CD4-positive, CD25-positive, alpha-beta regulatory T cell (primary cell): ENCODE measurements at regions not wholly inside any gene's neighbourhood (a gene's known extent, or its start where the extent isn't known, plus 50 kb on each side); places are given as distances from the start of the nearest gene placed in this dataset.

Experiments
- ATAC-seq, 2 donors: fragments of 150-1000 bp; cut with Tn5 transposase; one replicate each; pipeline ENCODE4 v1.10.0; 2021; ENCODE audit warnings: low read depth in 2 of 2, moderate number of reproducible peaks in 2 of 2, moderate library complexity in 1 of 2
- DNase-seq, 3 donors: peaks; one replicate each; pipeline versions ENCODE4 v3.0.0 to v3.0.0-alpha.2; 2012 to 2022; ENCODE audit warnings: mixed read lengths in 1 of 3
- H3K27ac ChIP-seq: one replicate; pipeline ENCODE4 v1.7.0; 2013; ENCODE audit warnings: mild to moderate bottlenecking, low read length; ENCODE audit not compliant: insufficient read depth, poor library complexity, severe bottlenecking
- H3K27me3 ChIP-seq: one replicate; pipeline ENCODE4 v1.7.0; 2013; ENCODE audit warnings: low read length; ENCODE audit not compliant: control insufficient read depth, insufficient read depth
- H3K36me3 ChIP-seq: one replicate; pipeline ENCODE4 v1.7.0; 2013; ENCODE audit warnings: mild to moderate bottlenecking, low read length, moderate library complexity; ENCODE audit not compliant: control insufficient read depth, insufficient read depth
- H3K4me1 ChIP-seq: 2 replicates; pipeline ENCODE4 v1.7.0; 2013; ENCODE audit warnings: mild to moderate bottlenecking, low read length; ENCODE audit not compliant: insufficient read depth, control insufficient read depth, poor library complexity, severe bottlenecking
- H3K4me3 ChIP-seq: one replicate; pipeline ENCODE4 v1.7.0; 2013; ENCODE audit warnings: low read depth, mild to moderate bottlenecking, low read length, moderate library complexity
- H3K9me3 ChIP-seq, 2 experiments: 1 replicate in 1 of 2; 2 replicates in 1 of 2; pipeline ENCODE4 v1.7.0; 2013; ENCODE audit warnings: low read length in 2 of 2, mild to moderate bottlenecking in 1 of 2, moderate library complexity in 1 of 2; ENCODE audit not compliant: control insufficient read depth in 2 of 2
- H3K27ac Mint-ChIP-seq, 3 donors: one replicate each; pipeline ENCODE4 v1.8.0; 2020 to 2022; ENCODE audit warnings: mild to moderate bottlenecking in 3 of 3, mixed read lengths in 3 of 3, moderate library complexity in 2 of 3
- H3K27me3 Mint-ChIP-seq: one replicate; pipeline ENCODE4 v1.8.0; 2022; ENCODE audit warnings: mild to moderate bottlenecking, mixed read lengths
- H3K36me3 Mint-ChIP-seq: one replicate; pipeline ENCODE4 v1.8.0; 2020; ENCODE audit warnings: mixed read lengths
- H3K4me1 Mint-ChIP-seq, 4 donors: one replicate each; pipeline ENCODE4 v1.8.0; 2020 to 2022; ENCODE audit warnings: mixed read lengths in 4 of 4, mild to moderate bottlenecking in 1 of 4
- H3K4me3 Mint-ChIP-seq, 4 donors: one replicate each; pipeline ENCODE4 v1.8.0; 2020 to 2022; ENCODE audit warnings: mild to moderate bottlenecking in 4 of 4, mixed read lengths in 4 of 4, moderate library complexity in 3 of 4
- H3K9me3 Mint-ChIP-seq, 7 donors: one replicate each; pipeline ENCODE4 v1.8.0; 2020 to 2022; ENCODE audit warnings: mixed read lengths in 7 of 7, mild to moderate bottlenecking in 3 of 7, moderate library complexity in 2 of 7

GRCh38 chr12:89092297-89092696 is 260.0 kb downstream of the DUSP6 start:
- Histone ChIP-seq H3K36me3 (no peaks in the 10 kb centered on the region), H3K4me3 (no peak overlapping the region), H3K4me1 (no peaks in the 10 kb centered on the region), H3K27me3 (no peaks in the 10 kb centered on the region), H3K9me3 (peaks cover 0 to 7% of the 10 kb centered on the region in 2 experiments), H3K27ac (no peak overlapping the region)
- peaks cover 0 to 5% (median 3%) of the 10 kb centered on the region in 4 donors for H3K4me1 Mint-ChIP-seq
- peaks cover 0 to 11% (median 7%) of the 10 kb centered on the region in 7 donors for H3K9me3 Mint-ChIP-seq
- H3K36me3 Mint-ChIP-seq = no peaks in the 10 kb centered on the region
- peaks cover 20% of the 10 kb centered on the region for H3K27me3 Mint-ChIP-seq
- ATAC-seq = no peak
- DNase-seq = no peak
- H3K4me3 Mint-ChIP-seq = no peak overlapping the region
- no peak overlapping the region for H3K27ac Mint-ChIP-seq

GRCh38 chr12:89091293-89091841 is 260.9 kb downstream of the DUSP6 start:
- Mint-ChIP-seq H3K36me3 (no peaks in the 10 kb centered on the region), H3K9me3 (peaks cover 0 to 11% (median 7%) of the 10 kb centered on the region in 7 donors), H3K4me1 (peaks cover 0 to 5% (median 4%) of the 10 kb centered on the region in 4 donors), H3K27ac (no peak overlapping the region), H3K27me3 (peaks cover 17% of the 10 kb centered on the region), H3K4me3 (no peak overlapping the region)
- no peak overlapping the region for H3K27ac ChIP-seq
- no peaks in the 10 kb centered on the region for H3K36me3 ChIP-seq
- no peaks in the 10 kb centered on the region for H3K27me3 ChIP-seq
- no peaks in the 10 kb centered on the region for H3K4me1 ChIP-seq
- H3K4me3 ChIP-seq = no peak overlapping the region
- no peak for ATAC-seq
- H3K9me3 ChIP-seq = peaks cover 0 to 7% of the 10 kb centered on the region in 2 experiments
- no peak for DNase-seq

- peaks cover 0 to 7% of the 10 kb centered on the region in 2 experiments for H3K9me3 ChIP-seq
- no peak overlapping the region for H3K27ac ChIP-seq
- no peaks in the 10 kb centered on the region for H3K36me3 Mint-ChIP-seq
- H3K9me3 Mint-ChIP-seq = peaks cover 0 to 11% (median 7%) of the 10 kb centered on the region in 7 donors
- H3K4me1 ChIP-seq = no peaks in the 10 kb centered on the region
- peaks cover 0 to 5% (median 4%) of the 10 kb centered on the region in 4 donors for H3K4me1 Mint-ChIP-seq
- DNase-seq (no peak), ATAC-seq (no peak)
- no peak overlapping the region for H3K4me3 Mint-ChIP-seq
- H3K27me3 ChIP-seq = no peaks in the 10 kb centered on the region
- no peak overlapping the region for H3K4me3 ChIP-seq
- H3K36me3 ChIP-seq = no peaks in the 10 kb centered on the region
- H3K27me3 Mint-ChIP-seq = peaks cover 9% of the 10 kb centered on the region
- H3K27ac Mint-ChIP-seq = no peak overlapping the region
Measured at GRCh38 chr12:89089264-89089663, 263.0 kb downstream of the DUSP6 start.

GRCh38 chr12:89087876-89088275 is 264.4 kb downstream of the DUSP6 start:
- Mint-ChIP-seq H3K4me1 (peaks cover 0 to 5% (median 4%) of the 10 kb centered on the region in 4 donors), H3K36me3 (no peaks in the 10 kb centered on the region), H3K27ac (no peak overlapping the region), H3K27me3 (peaks cover 8% of the 10 kb centered on the region), H3K4me3 (no peak overlapping the region), H3K9me3 (peaks cover 0 to 11% (median 7%) of the 10 kb centered on the region in 7 donors)
- H3K27ac ChIP-seq = no peak overlapping the region
- no peak overlapping the region for H3K4me3 ChIP-seq
- no peaks in the 10 kb centered on the region for H3K4me1 ChIP-seq
- no peak for DNase-seq
- peaks cover 0 to 7% of the 10 kb centered on the region in 2 experiments for H3K9me3 ChIP-seq
- no peaks in the 10 kb centered on the region for H3K36me3 ChIP-seq
- H3K27me3 ChIP-seq = no peaks in the 10 kb centered on the region
- no peak for ATAC-seq

- no peak overlapping the region for H3K4me3 Mint-ChIP-seq
- H3K36me3 Mint-ChIP-seq = no peaks in the 10 kb centered on the region
- Histone ChIP-seq H3K9me3 (peaks cover 0 to 7% of the 10 kb centered on the region in 2 experiments), H3K36me3 (no peaks in the 10 kb centered on the region), H3K27ac (no peak overlapping the region), H3K27me3 (no peaks in the 10 kb centered on the region), H3K4me3 (no peak overlapping the region), H3K4me1 (no peaks in the 10 kb centered on the region)
- ATAC-seq (no peak), DNase-seq (peak in 1 of 3 donors; percentile 27)
- H3K9me3 Mint-ChIP-seq = peaks cover 0 to 11% (median 7%) of the 10 kb centered on the region in 7 donors
- no peak overlapping the region for H3K27ac Mint-ChIP-seq
- H3K4me1 Mint-ChIP-seq = peaks cover 0 to 5% (median 4%) of the 10 kb centered on the region in 4 donors
- H3K27me3 Mint-ChIP-seq = peaks cover 8% of the 10 kb centered on the region
Measured at GRCh38 chr12:89087149-89087825, 265.0 kb downstream of the DUSP6 start.

GRCh38 chr12:89085421-89085820 is 266.9 kb downstream of the DUSP6 start:
- no peak for ATAC-seq
- Mint-ChIP-seq H3K36me3 (no peaks in the 10 kb centered on the region), H3K4me3 (no peak overlapping the region)

GRCh38 chr12:89084751-89085150 is 267.6 kb downstream of the DUSP6 start:
- no peak for ATAC-seq
- H3K36me3 ChIP-seq = no peaks in the 10 kb centered on the region
- no peaks in the 10 kb centered on the region for H3K9me3 ChIP-seq
- H3K4me1 ChIP-seq = no peaks in the 10 kb centered on the region
- no peak overlapping the region for H3K4me3 ChIP-seq
- no peaks in the 10 kb centered on the region for H3K27me3 ChIP-seq
- Mint-ChIP-seq H3K4me1 (peaks cover 0 to 5% (median 4%) of the 10 kb centered on the region in 4 donors), H3K9me3 (peaks cover 0 to 3% (median 2%) of the 10 kb centered on the region in 7 donors), H3K36me3 (no peaks in the 10 kb centered on the region), H3K27me3 (peaks cover 8% of the 10 kb centered on the region), H3K4me3 (no peak overlapping the region), H3K27ac (no peak overlapping the region)
- no peak for DNase-seq
- no peak overlapping the region for H3K27ac ChIP-seq

More at GRCh38 chr12:89085421-89085820, 266.9 kb downstream of the DUSP6 start:
- Histone ChIP-seq H3K9me3 (no peaks in the 10 kb centered on the region), H3K36me3 (no peaks in the 10 kb centered on the region), H3K27me3 (no peaks in the 10 kb centered on the region), H3K27ac (no peak overlapping the region), H3K4me3 (no peak overlapping the region), H3K4me1 (no peaks in the 10 kb centered on the region)
- Mint-ChIP-seq H3K4me1 (peaks cover 0 to 5% (median 4%) of the 10 kb centered on the region in 4 donors), H3K27me3 (peaks cover 8% of the 10 kb centered on the region), H3K9me3 (peaks cover 0 to 4% (median 2%) of the 10 kb centered on the region in 7 donors), H3K27ac (no peak overlapping the region)
- no peak for DNase-seq
